Ovary (tissue), 7 donors: ENCODE measurements at regions not wholly inside any gene's neighbourhood (a gene's known extent, or its start where the extent isn't known, plus 50 kb on each side); places are given as distances from the start of the nearest gene placed in this dataset.

Experiments used
- DNase-seq, 5 donors: peaks; one replicate each; pipeline ENCODE4 v3.0.0-alpha.2; 2019 to 2020
- H3K27ac ChIP-seq, 2 donors: fragments of 200-600 bp; one replicate each; pipeline versions ENCODE4 v1.5.1 to v1.8.0; 2019 to 2022
- H3K27me3 ChIP-seq: fragments of 200-600 bp; one replicate; pipeline ENCODE4 v1.8.0; 2022
- H3K36me3 ChIP-seq: fragments of 200-600 bp; sonication (generic); one replicate; pipeline ENCODE4 v1.5.1; 2019
- H3K4me1 ChIP-seq: one replicate; pipeline ENCODE4 v1.8.1; 2013; ENCODE audit warnings: mild to moderate bottlenecking, moderate library complexity; ENCODE audit not compliant: insufficient read depth
- H3K4me3 ChIP-seq: fragments of 200-600 bp; sonication (generic); one replicate; pipeline ENCODE4 v1.5.1; 2017
- H3K9me3 ChIP-seq, 2 donors: fragments of 200-600 bp in 1 of 2; sonication (generic) in 1 of 2; one replicate each; pipeline versions ENCODE4 v1.5.1 to v1.8.1; 2013 to 2019; ENCODE audit warnings: mild to moderate bottlenecking in 1 of 2, moderate library complexity in 1 of 2
- EP300 ChIP-seq: sonication (generic); formaldehyde crosslinking; IDR thresholded peaks from one replicate; pipeline ENCODE4 v1.6.1; 2017; ENCODE audit warnings: antibody characterized with exemption
- POLR2A ChIP-seq: fragments of 450-650 bp; IDR thresholded peaks from one replicate; pipeline ENCODE4 v1.6.1; 2017; ENCODE audit warnings: antibody characterized with exemption, mild to moderate bottlenecking, moderate library complexity
- WGBS, 3 donors: extraction: QIAGEN DNeasy Blood & Tissue Kit in 1 of 3; methylation state at CpG; one replicate each; pipeline versions ENCODE4 v1.1.5 to v1.1.7; 2013 to 2017; 5-methylcytosine and 5-hydroxymethylcytosine counted together
- intact Hi-C, 4 donors: fragments of 100-400 bp; cut with DNase I; formaldehyde crosslinking; loops; one replicate each; pipeline versions ENCODE4 v1.11.0 to v1.15.1; 2022 to 2023
- TF ChIP-seq, protein P1 (sequence below), 3 donors: fragments of 450-650 bp in 2 of 3; fragments of 200-600 bp in 1 of 3; IDR thresholded peaks; one replicate each; pipeline versions ENCODE4 v1.5.1 to v1.8.0; 2016 to 2022; ENCODE audit warnings: antibody characterized with exemption in 3 of 3, mild to moderate bottlenecking in 1 of 3
- donor health status: DM: no; HTN: no; CAD: no; lungs with moderate emphysema.
- donor health status: DM: no; HTN: no; CAD: no.
- donor health status: Bipolar disorder and iron deficiency.
- donor health status: DM: no; HTN: no; CAD: no.
- donor health status: DM: yes; HTN: yes; CAD: no.

DNA sequence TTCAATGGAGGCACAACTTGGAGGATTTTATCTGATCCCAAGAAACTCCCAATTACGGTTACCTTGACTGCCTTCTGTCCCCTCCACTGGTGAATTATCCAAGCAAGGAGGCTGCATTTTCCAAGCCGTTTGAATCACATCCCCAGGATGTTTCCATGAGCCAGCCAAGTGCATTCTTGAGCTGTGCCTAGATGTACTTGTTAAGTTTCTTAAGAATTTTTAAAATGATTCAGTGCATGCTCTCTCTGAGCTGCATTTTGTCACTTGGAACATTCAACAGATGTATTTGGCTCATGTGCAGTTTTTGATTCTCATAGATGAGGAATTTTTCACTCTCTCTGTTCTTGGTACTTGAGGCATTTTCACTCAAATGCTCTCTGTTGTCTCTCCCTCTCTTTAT, 202.6 kb upstream of the MYOCD start:
- WGBS, 3 donors, result 11 to 19% (median 11%) methylated on average over 2 of the region's 2 CpGs
- TF ChIP-seq, protein P1, sequence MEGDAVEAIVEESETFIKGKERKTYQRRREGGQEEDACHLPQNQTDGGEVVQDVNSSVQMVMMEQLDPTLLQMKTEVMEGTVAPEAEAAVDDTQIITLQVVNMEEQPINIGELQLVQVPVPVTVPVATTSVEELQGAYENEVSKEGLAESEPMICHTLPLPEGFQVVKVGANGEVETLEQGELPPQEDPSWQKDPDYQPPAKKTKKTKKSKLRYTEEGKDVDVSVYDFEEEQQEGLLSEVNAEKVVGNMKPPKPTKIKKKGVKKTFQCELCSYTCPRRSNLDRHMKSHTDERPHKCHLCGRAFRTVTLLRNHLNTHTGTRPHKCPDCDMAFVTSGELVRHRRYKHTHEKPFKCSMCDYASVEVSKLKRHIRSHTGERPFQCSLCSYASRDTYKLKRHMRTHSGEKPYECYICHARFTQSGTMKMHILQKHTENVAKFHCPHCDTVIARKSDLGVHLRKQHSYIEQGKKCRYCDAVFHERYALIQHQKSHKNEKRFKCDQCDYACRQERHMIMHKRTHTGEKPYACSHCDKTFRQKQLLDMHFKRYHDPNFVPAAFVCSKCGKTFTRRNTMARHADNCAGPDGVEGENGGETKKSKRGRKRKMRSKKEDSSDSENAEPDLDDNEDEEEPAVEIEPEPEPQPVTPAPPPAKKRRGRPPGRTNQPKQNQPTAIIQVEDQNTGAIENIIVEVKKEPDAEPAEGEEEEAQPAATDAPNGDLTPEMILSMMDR (IDR thresholded peaks at IDR 0.05), result no peak
- no peak for TF ChIP-seq EP300
- TF ChIP-seq POLR2A, result no peak
- no peak overlapping the region for H3K4me3 ChIP-seq
- intact Hi-C loops, result no loop called here
- H3K9me3 ChIP-seq, result no peaks in the 10 kb centered on the region
- H3K36me3 ChIP-seq, result no peaks in the 10 kb centered on the region
- no peak overlapping the region for H3K27ac ChIP-seq
- no peaks in the 10 kb centered on the region for H3K27me3 ChIP-seq
- no peaks in the 10 kb centered on the region for H3K4me1 ChIP-seq
- DNase-seq, result no peak

DNA sequence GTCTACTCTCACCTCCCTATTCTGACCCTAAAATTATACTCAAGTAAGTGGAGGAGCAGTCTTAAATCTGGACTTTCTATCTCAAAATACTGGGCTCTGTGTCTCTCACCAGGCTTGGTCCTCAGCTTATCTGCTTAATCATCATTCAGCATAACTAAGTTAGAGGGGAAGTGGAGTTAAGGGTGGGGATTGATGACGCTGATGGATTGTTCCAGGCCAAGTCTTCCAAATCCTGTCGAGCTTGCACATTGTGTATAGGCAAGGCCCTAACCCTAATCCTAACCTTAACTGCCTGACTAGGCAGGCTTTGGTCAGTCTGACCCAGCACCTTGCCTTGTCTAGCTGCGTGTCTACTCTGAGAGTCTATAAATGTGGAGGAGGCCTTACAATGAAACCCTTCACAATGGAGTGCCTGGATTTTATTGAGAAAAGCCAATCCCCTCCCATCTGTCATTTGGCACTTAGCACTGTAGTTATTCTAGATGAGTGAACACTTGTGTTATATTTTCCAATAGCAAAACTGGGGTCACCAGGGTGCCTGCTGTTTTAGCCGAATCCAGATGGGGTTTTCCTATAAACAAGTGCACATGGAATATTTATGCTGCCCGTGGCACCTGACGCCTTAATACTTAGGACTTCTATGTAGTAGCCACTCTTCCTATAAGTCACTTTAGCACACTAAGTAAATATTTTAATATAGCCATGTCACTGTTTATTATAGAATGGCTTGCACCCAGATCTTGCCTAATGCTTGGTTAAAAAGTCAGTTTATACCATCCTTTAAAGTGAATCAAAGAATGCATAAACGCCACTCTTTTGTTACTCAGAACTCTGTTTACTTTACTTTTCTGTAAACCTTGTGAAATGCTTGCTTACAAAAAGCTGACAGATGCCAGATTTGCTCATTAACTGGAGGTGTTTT, 193.2 kb upstream of the MYOCD start:
- intact Hi-C loops, result no loop called here
- no peak overlapping the region for H3K4me3 ChIP-seq
- no peak for DNase-seq
- no peaks in the 10 kb centered on the region for H3K9me3 ChIP-seq
- no peaks in the 10 kb centered on the region for H3K4me1 ChIP-seq
- 82 to 86% (median 83%) methylated on average over 7 of the region's 7 CpGs for WGBS, 3 donors
- H3K36me3 ChIP-seq, result no peaks in the 10 kb centered on the region
- H3K27ac ChIP-seq, result no peak overlapping the region
- no peaks in the 10 kb centered on the region for H3K27me3 ChIP-seq
- no peak for TF ChIP-seq EP300
- TF ChIP-seq, protein P1 (IDR thresholded peaks at IDR 0.05), result no peak

DNA sequence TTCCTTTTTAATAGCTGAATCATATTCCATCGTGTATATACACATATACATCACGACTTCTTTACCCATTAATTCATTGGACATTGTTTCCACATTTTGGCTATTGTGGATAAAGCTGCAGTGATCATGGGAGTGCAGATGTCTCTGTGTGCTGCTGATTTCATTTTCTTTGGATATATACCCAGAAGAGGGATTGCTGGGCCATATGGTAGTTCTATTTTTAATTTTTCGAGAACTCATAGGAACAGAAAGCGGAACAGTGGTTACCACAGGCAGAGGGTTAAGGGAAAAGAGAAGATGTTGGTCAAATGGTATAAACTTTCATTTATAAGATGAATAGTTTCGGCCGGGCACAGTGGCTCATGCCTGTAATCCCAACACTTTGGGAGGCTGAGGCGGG, 187.4 kb upstream of the MYOCD start:
- no peak for DNase-seq
- TF ChIP-seq, protein P1 (IDR thresholded peaks at IDR 0.05), result no peak
- no peak for TF ChIP-seq EP300
- TF ChIP-seq POLR2A, result no peak
- Histone ChIP-seq H3K36me3 (no peaks in the 10 kb centered on the region), H3K27me3 (no peaks in the 10 kb centered on the region), H3K9me3 (no peaks in the 10 kb centered on the region), H3K4me1 (no peaks in the 10 kb centered on the region), H3K4me3 (no peak overlapping the region), H3K27ac (no peak overlapping the region)
- intact Hi-C loops, result no loop called here
- WGBS, 3 donors, result 93 to 96% (median 94%) methylated on average over 7 of the region's 7 CpGs

DNA sequence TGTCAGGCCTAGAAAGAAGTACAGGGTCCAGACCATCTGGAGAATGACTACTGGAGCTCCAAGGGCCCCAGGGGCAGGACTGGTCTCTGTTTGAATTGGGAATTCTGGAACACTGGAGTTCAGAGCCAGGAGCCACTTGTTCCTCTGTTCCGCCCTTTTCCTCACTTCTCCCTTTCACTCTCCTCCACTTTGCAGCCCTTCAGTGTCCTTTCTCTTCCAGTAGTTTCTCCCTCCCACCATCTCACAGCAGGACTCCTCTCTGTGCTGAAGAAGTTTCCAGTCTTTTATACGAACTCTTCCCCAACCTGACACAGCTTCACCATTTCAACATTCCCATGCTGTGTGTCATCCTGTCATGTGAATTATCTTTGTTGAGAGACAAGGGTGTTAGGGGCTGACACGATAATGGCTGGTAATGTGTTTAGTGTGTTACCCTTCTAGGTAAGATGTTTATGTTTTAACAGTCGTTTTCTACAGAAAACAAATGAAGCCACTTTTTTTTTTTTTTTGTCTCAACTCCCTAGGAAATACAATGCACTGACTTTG, 180.3 kb upstream of the MYOCD start:
- Histone ChIP-seq H3K27ac (no peak overlapping the region), H3K9me3 (no peaks in the 10 kb centered on the region), H3K4me1 (no peaks in the 10 kb centered on the region), H3K4me3 (no peak overlapping the region), H3K27me3 (no peaks in the 10 kb centered on the region), H3K36me3 (no peaks in the 10 kb centered on the region)
- intact Hi-C loops, result no loop called here
- 61 to 67% (median 66%) methylated on average over 4 of the region's 4 CpGs for WGBS, 3 donors
- no peak for DNase-seq
- TF ChIP-seq, protein P1 (IDR thresholded peaks at IDR 0.05), result no peak
- TF ChIP-seq EP300, result no peak
- TF ChIP-seq POLR2A, result no peak
